ENCODE measurements at regions not wholly inside any gene's neighbourhood (a gene's known extent, or its start where the extent isn't known, plus 50 kb on each side); places are given as distances from the start of the nearest gene placed in this dataset.

DNA sequence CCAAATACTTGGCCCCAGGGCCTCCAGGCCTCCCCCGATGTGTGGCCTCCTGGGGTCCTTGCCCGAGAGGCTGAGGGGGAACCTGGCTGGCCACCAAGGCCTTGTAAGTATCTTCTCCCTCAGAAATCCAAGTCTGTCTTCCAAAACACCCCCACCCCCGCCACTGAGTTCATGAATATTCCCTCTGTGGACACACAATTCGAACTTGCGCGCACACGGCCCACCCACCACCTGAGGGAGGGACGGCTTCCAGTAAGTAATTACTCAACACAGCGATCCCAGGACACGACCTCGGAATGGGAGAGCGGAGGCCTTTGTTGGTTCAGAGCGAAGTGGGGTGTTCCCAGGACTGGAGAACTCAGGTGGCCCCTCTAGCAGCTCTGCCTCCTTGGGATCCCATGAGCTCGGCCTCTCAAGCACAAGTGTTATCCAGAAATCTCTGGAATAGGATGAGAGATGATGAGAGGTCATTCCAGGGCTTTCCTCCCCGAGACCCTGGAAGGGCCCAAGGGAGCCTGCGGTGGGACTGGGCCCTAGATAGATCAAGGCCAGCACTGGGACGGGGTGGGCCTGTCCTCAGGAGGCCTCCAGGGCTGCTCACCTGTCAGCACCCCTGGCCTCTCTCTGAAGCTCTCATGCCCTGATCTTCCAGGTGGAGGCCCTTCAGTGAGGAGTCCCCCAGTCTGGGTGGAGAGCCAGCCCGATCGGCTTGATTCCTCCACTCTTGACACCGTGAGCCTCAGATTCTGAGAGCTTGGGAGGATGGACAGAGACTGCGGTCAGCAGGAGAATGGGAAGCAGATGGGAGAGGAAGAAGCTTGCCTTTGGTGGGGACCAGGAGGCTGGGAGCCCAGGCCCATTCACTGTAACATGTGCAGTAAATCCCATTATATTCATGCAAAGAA lies 219.0 kb upstream of the RTL1 start:
- no peak for DNase-seq (ENCODE audit: low read depth)
- TF ChIP-seq CTCF (conservative IDR thresholded peaks at IDR 0.05; ENCODE audit: control insufficient read depth, insufficient read depth, low read depth, low read length) = no peak

GRCh38 chr14:101123618-101124510 lies 220.3 kb upstream of the RTL1 start:
- peak; percentile 14 for DNase-seq (ENCODE audit: low read depth)
- TF ChIP-seq CTCF (conservative IDR thresholded peaks at IDR 0.05; ENCODE audit: control insufficient read depth, insufficient read depth, low read depth, low read length) = no peak
- H3K4me3 ChIP-seq (ENCODE audit: control insufficient read depth, low read depth, low read length) = no peak overlapping the region

More for the DNA sequence above, 219.0 kb upstream of the RTL1 start:
- no peak overlapping the region for H3K4me3 ChIP-seq (ENCODE audit: control insufficient read depth, low read depth, low read length)

- no peak overlapping the region for H3K4me3 ChIP-seq (ENCODE audit: control insufficient read depth, low read depth, low read length)
- no peak for TF ChIP-seq CTCF (conservative IDR thresholded peaks at IDR 0.05; ENCODE audit: control insufficient read depth, insufficient read depth, low read depth, low read length)
- DNase-seq (ENCODE audit: low read depth) = no peak
These were observed 221.3 kb upstream of the RTL1 start for GRCh38 chr14:101124815-101125214.

- TF ChIP-seq CTCF (conservative IDR thresholded peaks at IDR 0.05; ENCODE audit: control insufficient read depth, insufficient read depth, low read depth, low read length) = no peak
- DNase-seq (ENCODE audit: low read depth) = no peak
- H3K4me3 ChIP-seq (ENCODE audit: control insufficient read depth, low read depth, low read length) = no peak overlapping the region
These were observed 221.8 kb upstream of the RTL1 start for GRCh38 chr14:101125313-101125712.

GRCh38 chr14:101125719-101126651 lies 222.5 kb upstream of the RTL1 start:
- no peak for DNase-seq (ENCODE audit: low read depth)
- H3K4me3 ChIP-seq (ENCODE audit: control insufficient read depth, low read depth, low read length) = no peak overlapping the region
- no peak for TF ChIP-seq CTCF (conservative IDR thresholded peaks at IDR 0.05; ENCODE audit: control insufficient read depth, insufficient read depth, low read depth, low read length)

DNA sequence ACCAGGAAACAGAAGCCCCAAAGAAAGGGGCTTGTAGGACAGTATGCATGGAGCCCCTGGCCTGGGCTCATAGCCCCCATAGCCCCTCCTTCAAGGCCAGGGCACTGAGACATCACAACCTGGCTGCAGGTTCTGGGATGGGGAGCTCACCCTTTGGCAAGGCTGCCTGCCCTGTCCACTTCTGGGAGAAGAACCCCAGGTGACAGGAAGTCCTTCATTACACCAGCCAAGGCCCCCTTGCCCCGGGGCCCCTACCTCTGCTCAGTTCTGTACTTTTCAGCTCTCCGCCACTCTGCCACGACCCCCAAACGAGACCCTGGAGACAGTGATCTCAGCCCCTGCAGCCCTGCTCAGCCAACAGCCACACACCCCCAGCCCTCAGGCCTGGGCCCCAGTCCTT lies 223.2 kb upstream of the RTL1 start:
- no peak for TF ChIP-seq CTCF (conservative IDR thresholded peaks at IDR 0.05; ENCODE audit: control insufficient read depth, insufficient read depth, low read depth, low read length)
- no peak overlapping the region for H3K4me3 ChIP-seq (ENCODE audit: control insufficient read depth, low read depth, low read length)
- no peak for DNase-seq (ENCODE audit: low read depth)
